ENCODE measurements at regions not wholly inside any gene's neighbourhood (a gene's known extent, or its start where the extent isn't known, plus 50 kb on each side); places are given as distances from the start of the nearest gene placed in this dataset.

- TF ChIP-seq CTCF (IDR thresholded peaks at IDR 0.05) (no peak), POLR2A (IDR thresholded peaks at IDR 0.05) (no peak), POLR2AphosphoS5 (IDR thresholded peaks at IDR 0.05) (no peak)
Measured at GRCh38 chr22:27663812-27664211, 137.7 kb downstream of the MN1 start.

Data from prostate gland (tissue), 2 donors.